NB4 (cell line): ENCODE measurements at regions not wholly inside any gene's neighbourhood (a gene's known extent, or its start where the extent isn't known, plus 50 kb on each side); places are given as distances from the start of the nearest gene placed in this dataset.

Source experiments
- MAX ChIP-seq: IDR thresholded peaks from 2 replicates; pipeline ENCODE4 v1.6.1; 2011; ENCODE audit warnings: low read depth, low read length
- POLR2A ChIP-seq: IDR thresholded peaks from 2 replicates; pipeline ENCODE4 v1.6.1; 2011; ENCODE audit warnings: mild to moderate bottlenecking; ENCODE audit not compliant: insufficient read length; ENCODE audit errors: extremely low read depth

DNA sequence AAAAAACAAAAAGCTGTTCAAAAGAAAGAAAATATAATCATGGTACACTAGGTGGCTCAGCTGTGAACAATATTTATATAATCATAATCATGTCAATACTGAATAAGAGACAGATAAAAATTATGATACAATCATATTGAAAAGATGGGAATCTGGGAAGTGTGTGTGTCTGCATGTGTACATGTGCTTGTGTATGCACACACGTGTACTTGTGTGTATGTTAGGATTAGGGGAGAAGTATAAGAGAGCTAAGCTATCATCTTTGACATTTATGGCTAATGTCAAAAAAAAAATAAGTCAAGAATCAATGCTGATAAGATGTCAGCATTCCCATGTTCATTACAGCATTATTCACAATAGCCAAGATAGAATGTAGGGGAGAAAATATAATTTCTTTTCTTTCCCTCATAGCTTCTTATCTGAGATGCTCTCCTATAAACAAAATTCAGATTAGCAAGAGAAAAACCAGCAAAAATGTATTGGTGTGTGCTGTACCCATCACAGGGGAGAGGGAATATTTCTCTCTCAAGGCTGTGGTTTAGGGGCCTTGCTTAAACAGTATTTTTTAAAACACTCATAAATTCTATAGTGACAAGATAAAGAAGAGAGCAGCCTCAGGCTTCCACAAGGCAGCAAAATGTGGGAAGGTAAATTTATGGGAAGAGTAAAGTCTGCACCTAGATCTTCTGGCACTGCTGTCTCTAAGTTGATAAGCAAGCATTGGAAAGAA is 63.4 kb upstream of the ITGA11 start:
- TF ChIP-seq POLR2A (no peak), MAX (no peak)
